ENCODE measurements at regions not wholly inside any gene's neighbourhood (a gene's known extent, or its start where the extent isn't known, plus 50 kb on each side); places are given as distances from the start of the nearest gene placed in this dataset.

GRCh38 chr2:103264058-103264768 is 502.4 kb downstream of the TMEM182 start:
- no peaks in the 10 kb centered on the region for H3K27me3 ChIP-seq
- TF ChIP-seq, protein P1, sequence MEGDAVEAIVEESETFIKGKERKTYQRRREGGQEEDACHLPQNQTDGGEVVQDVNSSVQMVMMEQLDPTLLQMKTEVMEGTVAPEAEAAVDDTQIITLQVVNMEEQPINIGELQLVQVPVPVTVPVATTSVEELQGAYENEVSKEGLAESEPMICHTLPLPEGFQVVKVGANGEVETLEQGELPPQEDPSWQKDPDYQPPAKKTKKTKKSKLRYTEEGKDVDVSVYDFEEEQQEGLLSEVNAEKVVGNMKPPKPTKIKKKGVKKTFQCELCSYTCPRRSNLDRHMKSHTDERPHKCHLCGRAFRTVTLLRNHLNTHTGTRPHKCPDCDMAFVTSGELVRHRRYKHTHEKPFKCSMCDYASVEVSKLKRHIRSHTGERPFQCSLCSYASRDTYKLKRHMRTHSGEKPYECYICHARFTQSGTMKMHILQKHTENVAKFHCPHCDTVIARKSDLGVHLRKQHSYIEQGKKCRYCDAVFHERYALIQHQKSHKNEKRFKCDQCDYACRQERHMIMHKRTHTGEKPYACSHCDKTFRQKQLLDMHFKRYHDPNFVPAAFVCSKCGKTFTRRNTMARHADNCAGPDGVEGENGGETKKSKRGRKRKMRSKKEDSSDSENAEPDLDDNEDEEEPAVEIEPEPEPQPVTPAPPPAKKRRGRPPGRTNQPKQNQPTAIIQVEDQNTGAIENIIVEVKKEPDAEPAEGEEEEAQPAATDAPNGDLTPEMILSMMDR (IDR thresholded peaks at IDR 0.05): no peak
- no peaks in the 10 kb centered on the region for H3K36me3 ChIP-seq
- H3K4me3 ChIP-seq: no peak overlapping the region
- ATAC-seq (no peak), DNase-seq (no peak)
- H3K9me3 ChIP-seq: peaks cover 0 to 7% of the 10 kb centered on the region in 2 donors
- H3K4me1 ChIP-seq: no peaks in the 10 kb centered on the region
- no peak overlapping the region for H3K27ac ChIP-seq
- intact Hi-C loops (cut with DNase I): no loop called here

DNA sequence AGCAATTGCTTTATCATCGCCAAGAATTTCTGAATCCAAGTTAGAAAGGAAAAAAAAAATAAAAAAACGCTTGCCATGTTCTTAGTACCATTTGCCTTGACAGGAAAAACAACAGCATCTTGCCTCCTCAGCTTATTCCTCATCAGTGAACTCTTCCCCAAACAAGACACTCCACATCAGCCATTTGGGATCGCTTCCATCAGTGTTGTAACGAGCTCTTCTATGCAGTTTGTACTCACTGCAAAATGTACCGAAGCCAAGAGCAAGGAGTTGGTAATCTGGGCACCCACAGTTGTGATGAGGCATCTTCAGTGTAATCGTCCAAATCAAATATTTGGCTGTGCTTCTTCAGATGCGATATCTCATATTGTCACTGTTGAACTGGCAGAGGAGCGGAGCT is 503.7 kb downstream of the TMEM182 start:
- H3K27ac ChIP-seq: no peak overlapping the region
- no peaks in the 10 kb centered on the region for H3K4me1 ChIP-seq
- peaks cover 0 to 7% of the 10 kb centered on the region in 2 donors for H3K9me3 ChIP-seq
- H3K36me3 ChIP-seq: no peaks in the 10 kb centered on the region
- ATAC-seq (no peak), DNase-seq (no peak)
- H3K4me3 ChIP-seq: no peak overlapping the region
- intact Hi-C loops (cut with DNase I): no loop called here
- TF ChIP-seq, protein P1 (IDR thresholded peaks at IDR 0.05): no peak
- no peaks in the 10 kb centered on the region for H3K27me3 ChIP-seq

GRCh38 chr2:103268841-103269498 is 507.1 kb downstream of the TMEM182 start:
- no peak overlapping the region for H3K27ac ChIP-seq
- TF ChIP-seq, protein P1 (IDR thresholded peaks at IDR 0.05): no peak
- no peaks in the 10 kb centered on the region for H3K4me1 ChIP-seq
- no peak for DNase-seq
- intact Hi-C loops (cut with DNase I): no loop called here
- H3K4me3 ChIP-seq: no peak overlapping the region
- H3K36me3 ChIP-seq: no peaks in the 10 kb centered on the region
- H3K27me3 ChIP-seq: no peaks in the 10 kb centered on the region
- H3K9me3 ChIP-seq: peaks cover 0 to 23% of the 10 kb centered on the region in 2 donors
- ATAC-seq: no peak

- peaks cover 0 to 19% of the 10 kb centered on the region in 2 donors for H3K9me3 ChIP-seq
- DNase-seq: no peak
- ATAC-seq: no peak
- H3K27ac ChIP-seq: no peak overlapping the region
- no peak overlapping the region for H3K4me3 ChIP-seq
- no peaks in the 10 kb centered on the region for H3K36me3 ChIP-seq
- intact Hi-C loops (cut with DNase I): no loop called here
- TF ChIP-seq, protein P1 (IDR thresholded peaks at IDR 0.05): no peak
- H3K4me1 ChIP-seq: no peaks in the 10 kb centered on the region
- H3K27me3 ChIP-seq: no peaks in the 10 kb centered on the region
Observed at GRCh38 chr2:103276869-103277268, 515.0 kb downstream of the TMEM182 start.

GRCh38 chr2:103284750-103285149 is 522.9 kb downstream of the TMEM182 start:
- Histone ChIP-seq H3K4me1 (no peaks in the 10 kb centered on the region), H3K27me3 (no peaks in the 10 kb centered on the region), H3K4me3 (no peak overlapping the region), H3K36me3 (no peaks in the 10 kb centered on the region), H3K9me3 (no peaks in the 10 kb centered on the region), H3K27ac (no peak overlapping the region)
- TF ChIP-seq, protein P1 (IDR thresholded peaks at IDR 0.05): no peak
- ATAC-seq: no peak
- DNase-seq: no peak
- intact Hi-C loops (cut with DNase I): no loop called here

All from left lung (tissue), 4 donors.